ENCODE measurements at regions not wholly inside any gene's neighbourhood (a gene's known extent, or its start where the extent isn't known, plus 50 kb on each side); places are given as distances from the start of the nearest gene placed in this dataset.

DNA sequence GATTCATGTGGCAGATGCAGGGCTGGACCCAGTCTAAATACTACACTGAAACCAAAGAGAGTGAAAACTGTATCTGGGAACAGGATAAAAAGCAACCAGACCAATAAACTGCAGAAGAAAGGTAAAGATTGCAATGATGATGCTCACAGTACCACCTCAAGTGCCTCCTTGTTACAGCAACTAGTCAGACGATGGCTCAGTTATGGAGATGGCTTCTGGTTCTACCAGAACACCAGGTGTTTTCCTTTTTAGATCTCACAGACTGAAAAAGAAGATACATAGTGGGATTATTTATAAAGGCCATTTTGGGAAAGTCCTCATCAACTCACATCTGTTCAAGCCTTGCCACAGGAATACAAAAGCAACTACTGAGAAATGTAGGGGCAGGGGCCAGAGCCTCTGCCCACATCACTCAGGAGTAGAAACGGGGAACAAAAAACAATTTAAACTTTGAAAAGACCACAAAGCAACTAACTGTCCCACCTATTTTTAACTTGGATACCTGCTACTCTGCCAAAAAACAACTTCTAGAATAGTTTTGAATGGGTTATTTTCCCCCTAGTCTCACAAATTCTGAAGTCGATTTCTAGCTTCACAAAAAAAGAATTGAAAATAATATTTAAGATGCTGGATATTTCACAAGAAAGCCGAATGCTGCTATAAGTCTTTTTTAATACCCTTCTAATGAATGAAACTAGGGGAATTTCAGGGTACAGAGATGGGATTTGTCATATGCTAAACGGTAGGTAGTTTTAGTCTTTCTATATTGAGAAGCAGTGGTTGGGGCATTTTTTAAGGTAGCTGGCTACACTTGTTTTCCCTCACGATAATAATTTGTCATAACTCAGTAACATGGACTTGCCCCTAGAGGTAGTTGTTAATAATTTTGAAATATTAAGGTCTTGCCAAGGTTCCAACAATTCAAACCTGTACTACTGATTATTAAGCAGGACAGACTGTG lies 197.2 kb upstream of the TMPO start:
- TF ChIP-seq, protein P1, sequence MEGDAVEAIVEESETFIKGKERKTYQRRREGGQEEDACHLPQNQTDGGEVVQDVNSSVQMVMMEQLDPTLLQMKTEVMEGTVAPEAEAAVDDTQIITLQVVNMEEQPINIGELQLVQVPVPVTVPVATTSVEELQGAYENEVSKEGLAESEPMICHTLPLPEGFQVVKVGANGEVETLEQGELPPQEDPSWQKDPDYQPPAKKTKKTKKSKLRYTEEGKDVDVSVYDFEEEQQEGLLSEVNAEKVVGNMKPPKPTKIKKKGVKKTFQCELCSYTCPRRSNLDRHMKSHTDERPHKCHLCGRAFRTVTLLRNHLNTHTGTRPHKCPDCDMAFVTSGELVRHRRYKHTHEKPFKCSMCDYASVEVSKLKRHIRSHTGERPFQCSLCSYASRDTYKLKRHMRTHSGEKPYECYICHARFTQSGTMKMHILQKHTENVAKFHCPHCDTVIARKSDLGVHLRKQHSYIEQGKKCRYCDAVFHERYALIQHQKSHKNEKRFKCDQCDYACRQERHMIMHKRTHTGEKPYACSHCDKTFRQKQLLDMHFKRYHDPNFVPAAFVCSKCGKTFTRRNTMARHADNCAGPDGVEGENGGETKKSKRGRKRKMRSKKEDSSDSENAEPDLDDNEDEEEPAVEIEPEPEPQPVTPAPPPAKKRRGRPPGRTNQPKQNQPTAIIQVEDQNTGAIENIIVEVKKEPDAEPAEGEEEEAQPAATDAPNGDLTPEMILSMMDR (IDR thresholded peaks at IDR 0.05; ENCODE audit: low read depth, low read length), result no peak
- TF ChIP-seq EZH2phosphoT487 (IDR thresholded peaks at IDR 0.05; ENCODE audit: low read depth), result no peak

Data from OCI-LY3 (cell line).